Embryonic facial prominence (tissue), 1 donor: ENCODE measurements at regions not wholly inside any gene's neighbourhood (a gene's known extent, or its start where the extent isn't known, plus 50 kb on each side); places are given as distances from the start of the nearest gene placed in this dataset.
"Not testable (repeated sequence)": the region's sequence is repeated elsewhere in the genome, so short reads cannot be mapped to it uniquely, and the experiment has no call there.

Source experiments
- DNase-seq: peaks from one replicate; pipeline ENCODE4 v3.0.0-alpha.2; 2016; ENCODE audit errors: extremely low spot score

DNA sequence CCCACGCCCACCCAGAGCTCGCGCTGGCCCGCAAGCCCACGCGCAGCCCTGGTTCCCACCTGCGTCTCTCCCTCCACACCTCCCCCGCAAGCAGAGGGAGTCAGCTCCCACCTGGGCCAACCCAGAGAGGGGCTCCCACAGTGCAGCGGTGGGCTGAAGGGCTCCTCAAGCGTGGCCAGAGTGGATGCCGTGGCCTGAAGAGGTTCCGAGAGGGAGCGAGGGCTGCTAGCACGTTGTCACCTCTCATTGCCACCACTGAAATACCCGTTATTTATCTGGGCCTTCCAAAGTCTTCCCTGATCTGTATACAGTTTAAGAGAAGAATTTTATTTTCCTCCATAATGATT is 88.3 kb upstream of the MYLIP start:
- no peak for DNase-seq

GRCh38 chr6:16039892-16040627 is 88.8 kb upstream of the MYLIP start:
- DNase-seq: not testable (repeated sequence)

- DNase-seq: no peak
These were observed 89.9 kb upstream of the MYLIP start for GRCh38 chr6:16038938-16039337.

DNA sequence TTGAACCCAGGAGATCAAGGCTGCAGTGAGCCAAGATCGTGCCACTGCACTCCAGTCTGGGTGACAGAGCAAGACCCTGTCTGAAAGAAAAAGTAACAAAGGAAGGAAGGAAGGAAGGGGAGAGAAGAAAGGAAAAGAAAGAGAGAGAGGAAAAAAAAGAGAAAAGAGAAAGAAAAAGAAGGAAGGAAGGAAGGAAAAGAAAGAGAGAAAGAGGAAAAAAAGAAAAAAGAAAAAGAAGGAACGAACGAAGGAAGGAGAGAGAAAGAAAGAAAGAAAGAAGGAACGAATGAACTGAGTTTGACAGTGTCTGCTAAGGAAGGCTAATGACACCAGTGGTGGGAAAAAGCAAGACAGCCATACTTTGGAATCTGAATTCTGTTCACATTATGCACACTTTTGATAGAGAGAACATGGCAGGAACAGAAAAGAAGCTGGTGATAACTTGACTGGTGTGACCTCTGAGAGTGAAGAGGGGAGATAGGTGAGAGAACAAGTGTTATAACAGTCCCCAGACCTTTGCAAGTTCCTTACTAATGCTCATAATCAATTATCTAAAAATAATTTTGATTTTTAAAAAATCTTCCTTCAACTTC is 93.3 kb upstream of the MYLIP start:
- no peak for DNase-seq

DNA sequence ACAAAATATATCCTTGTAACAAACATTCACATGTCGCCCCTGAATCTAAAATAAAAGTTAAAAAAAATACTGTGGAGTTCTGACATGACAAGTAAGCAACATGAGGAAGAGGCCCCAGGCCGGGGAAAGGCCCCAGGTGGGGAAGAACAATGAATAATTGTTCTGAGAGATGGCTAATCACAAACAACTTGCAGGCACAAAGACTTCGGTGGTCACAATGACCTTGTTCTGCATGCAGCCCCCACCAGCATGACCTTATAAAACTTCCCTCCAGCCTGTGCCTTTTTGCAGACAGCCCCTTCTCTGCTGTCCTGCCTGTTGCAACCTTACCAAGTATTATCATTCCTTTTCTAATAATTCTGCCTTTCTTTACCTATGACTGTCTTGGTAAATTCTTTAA is 95.7 kb upstream of the MYLIP start:
- no peak for DNase-seq

DNA sequence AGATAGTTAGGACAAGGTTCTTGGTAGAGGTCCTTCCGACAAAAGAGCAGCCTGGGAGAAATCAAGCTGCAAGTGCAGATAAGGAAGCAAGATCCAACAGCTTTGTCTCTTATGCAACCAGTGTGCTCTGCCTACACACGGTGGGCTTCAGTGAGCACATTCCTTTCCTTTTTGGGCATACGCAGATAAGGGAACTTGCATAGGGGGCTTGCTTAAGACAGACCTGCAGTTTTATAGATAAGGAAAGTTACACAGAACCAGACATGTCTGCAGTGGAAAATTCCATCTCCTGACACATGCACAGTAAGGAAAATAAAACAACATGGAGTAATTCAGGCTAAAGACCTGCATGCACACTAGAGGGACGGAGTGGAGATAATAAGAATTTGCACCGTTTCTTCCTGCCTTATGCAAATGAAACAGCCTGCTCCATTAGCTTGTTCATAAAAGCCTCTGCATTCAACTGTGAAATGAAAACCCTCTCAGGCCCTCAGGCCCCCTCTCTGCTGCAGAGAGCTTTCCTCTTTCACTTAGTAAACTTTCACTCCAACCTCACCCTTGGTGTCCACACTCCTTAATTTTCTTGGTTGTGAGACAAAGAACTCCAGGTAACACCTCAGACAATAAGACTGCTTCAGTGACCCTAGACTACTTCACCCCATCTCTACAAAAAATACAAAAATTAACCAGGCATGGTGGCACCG is 97.5 kb upstream of the MYLIP start:
- no peak for DNase-seq

DNA sequence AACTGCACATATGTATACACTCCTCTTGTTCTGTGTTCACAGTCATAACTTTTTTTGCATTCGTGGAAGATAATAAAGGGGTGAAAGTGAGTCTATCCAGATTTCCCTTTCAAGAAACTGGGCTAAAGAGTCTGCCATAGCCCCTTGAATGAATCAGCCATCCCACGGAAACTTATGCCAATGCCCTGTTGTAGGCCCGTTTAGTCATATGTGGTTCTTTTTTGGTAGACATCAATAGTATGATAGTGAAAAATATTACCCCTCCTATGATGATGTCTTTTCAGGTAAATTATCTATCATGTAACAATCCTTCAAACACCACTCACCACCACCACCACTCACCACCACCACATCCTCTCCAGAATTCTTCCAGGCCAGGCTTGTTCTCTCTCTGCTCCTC is 99.9 kb upstream of the MYLIP start:
- no peak for DNase-seq

DNA sequence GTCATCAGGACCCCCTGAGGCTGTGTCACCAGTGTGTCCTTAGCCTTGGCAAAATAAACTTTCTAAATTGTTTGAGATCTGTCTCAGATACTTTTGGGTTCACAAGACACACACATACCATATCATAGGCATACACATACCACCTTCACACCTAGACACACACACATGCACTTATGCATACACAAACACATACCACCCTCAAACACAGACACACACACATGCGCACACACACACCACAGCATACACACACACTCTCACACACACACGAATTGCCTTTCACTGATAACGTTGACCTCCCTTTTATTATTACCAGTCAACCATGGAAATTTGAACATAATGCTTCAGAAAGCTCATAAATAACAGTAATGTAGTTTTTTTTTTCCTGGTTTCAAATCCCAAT is 108.6 kb upstream of the MYLIP start:
- no peak for DNase-seq

DNA sequence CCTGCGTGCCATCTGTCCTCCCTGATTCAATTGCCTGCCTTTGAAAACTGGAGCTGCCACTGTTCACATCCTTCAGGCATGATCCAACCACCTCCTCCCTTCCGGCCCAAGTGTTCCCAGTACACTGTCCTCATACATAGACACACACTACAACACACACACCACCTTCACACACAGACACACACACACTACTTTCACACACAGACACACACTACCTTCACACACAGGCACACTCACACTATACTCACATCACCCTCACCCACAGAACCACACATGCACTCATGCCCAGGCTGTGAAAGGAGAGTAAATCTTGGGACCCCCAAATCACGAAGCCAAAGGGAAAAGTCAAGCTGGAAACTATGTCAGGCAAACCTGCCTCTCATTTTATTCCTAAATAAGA is 109.4 kb upstream of the MYLIP start:
- DNase-seq: no peak

GRCh38 chr6:16018626-16019025 is 110.3 kb upstream of the MYLIP start:
- no peak for DNase-seq

- DNase-seq: not testable (repeated sequence)
These were observed 114.6 kb upstream of the MYLIP start for GRCh38 chr6:16014325-16014724.

GRCh38 chr6:16007146-16007545 is 121.7 kb upstream of the MYLIP start:
- no peak for DNase-seq

DNA sequence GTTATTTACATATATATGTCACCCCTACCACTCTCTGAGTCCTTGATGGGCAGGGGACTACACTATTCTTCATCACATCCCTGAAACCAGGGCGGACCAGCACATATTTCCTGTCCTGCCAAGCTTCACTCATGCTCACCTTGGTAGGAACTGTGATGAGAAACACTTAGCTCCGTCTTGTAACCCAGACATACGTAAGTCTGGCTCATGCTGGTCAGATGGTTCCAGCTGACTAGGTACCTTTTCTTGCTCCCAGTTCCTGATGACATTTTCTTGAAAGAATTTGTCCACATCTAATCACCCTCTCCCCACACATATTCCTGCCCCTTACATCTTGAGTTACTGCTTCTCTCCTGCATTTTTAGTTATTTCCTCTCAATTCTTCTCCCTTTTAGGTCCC is 122.2 kb upstream of the MYLIP start:
- no peak for DNase-seq

DNA sequence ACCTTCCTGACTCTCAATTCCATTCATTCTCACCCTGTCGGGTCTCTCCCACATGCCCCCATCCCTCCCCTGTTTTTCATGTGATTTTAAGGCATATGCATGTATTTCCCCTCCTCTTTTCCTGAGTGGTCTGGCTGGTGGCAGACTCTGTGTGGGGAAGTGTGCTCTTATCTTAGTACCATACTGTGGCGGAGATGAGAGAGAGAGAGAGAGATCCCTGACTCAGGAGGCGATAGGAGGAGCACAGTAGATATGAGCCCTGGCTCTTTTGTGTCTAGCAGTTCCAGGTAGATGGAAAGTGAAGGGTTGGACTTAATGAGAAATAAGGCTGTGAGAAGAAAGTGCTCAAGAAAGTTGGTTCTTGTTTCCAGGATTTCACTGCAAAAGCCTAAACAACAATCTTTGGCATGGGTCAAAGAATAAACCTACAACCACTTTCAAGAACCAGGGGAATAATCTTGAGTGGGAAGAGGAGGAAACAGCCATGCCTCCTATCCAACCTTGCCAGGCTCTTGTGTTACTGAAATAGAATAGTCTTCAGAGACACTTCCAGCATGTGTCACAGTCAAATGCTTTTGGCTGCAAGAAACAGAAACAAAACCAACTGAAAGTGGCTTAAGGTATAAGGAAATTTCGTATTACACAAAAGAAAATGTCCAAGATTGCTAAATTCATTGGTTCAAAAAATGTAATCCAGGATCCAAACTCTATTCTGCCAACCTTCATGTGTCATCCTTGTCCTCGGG is 123.8 kb upstream of the MYLIP start:
- no peak for DNase-seq

DNA sequence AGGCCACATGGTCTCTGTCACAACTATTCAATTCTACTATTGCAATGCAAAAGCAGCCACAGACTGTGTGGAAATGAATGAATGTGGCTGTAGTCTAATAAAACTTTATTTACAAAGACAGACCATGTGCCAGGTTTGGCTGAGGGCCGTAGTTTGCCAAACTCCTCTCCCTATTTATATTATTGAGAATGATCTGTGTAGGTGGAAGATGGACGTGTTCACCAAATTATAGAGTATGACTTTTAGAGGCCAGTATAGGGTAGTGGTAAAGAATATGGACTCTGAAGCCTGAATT is 125.7 kb upstream of the MYLIP start:
- no peak for DNase-seq

- DNase-seq: no peak
These were observed 126.3 kb upstream of the MYLIP start for GRCh38 chr6:16002332-16003196.

DNA sequence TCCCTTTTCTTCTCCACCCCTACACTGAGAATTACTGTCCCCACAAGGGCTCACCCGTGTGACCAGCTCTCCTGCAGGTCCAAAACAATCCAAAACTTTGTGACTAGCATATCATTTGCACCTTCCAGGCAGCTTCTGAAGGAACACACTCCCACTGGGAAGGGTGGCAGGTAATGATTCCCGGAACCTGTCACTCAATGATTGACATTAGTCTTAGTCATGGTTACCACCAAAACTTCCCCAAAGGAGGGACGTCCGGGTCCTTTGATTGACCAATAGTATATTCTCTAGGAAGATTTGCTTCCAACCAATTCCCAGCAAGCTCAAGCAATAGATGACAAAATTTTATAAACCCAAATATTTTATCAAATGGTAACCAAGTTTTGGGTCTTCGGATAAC is 127.7 kb upstream of the MYLIP start:
- DNase-seq: no peak

GRCh38 chr6:15999201-15999600 is 129.7 kb upstream of the MYLIP start:
- no peak for DNase-seq

DNA sequence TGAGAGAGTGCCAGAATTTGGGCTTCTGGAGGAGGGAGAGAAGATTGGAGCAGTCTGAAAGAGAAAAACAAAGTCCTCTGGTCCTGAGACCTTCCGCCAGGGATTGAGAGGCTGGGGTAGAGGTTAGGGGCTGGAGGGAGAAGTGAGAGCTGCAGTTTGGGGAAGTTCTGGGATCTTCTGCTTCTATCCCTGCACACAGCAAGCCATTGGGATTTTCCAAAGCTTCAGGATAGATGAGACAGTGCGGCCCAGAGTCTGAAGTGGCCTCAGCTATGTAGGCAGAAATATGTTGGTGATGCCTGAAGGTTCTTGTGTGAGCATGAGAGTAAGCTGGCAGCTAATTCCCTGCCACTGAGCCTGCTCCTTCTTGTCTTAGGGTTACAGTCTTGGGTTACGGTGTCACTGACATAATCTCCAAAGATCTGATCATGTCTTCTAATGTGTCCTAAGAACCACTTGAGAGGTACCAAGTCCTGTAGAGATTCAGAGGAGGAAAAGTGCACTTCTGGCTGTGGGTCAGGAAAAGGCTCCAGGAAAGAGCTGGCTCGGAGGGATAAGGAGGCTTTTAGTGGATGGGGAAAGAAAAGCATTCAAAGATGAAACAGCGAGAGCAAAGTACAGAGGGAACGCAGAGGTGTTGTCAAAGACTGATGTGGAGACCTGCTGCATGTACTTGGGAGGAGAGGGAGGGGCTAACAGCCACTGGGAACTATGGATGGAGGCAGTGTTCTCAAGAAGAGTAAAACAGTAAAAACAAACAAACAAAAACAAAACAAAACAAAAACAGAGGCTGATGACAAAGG is 131.1 kb upstream of the MYLIP start:
- DNase-seq: no peak

GRCh38 chr6:15996030-15996429 is 132.9 kb upstream of the MYLIP start:
- no peak for DNase-seq

GRCh38 chr6:15995493-15995892 is 133.4 kb upstream of the MYLIP start:
- DNase-seq: no peak
